ENCODE measurements at regions not wholly inside any gene's neighbourhood (a gene's known extent, or its start where the extent isn't known, plus 50 kb on each side); places are given as distances from the start of the nearest gene placed in this dataset.

- CTCF ChIA-PET = no interaction called here
- POLR2A ChIA-PET (ENCODE audit: low non-redundant PET) = no interaction called here
Observed at GRCh38 chr2:196584903-196585302, 54.6 kb upstream of the CCDC150 start.

GRCh38 chr2:196586511-196586991, 53.0 kb upstream of the CCDC150 start:
- ChIA-PET POLR2A (ENCODE audit: low non-redundant PET) (interaction anchor here (0.6 kb wide), 1 partner anchor 188 kb away, joined by 4 read pairs; no protein-coding TSS in a partner anchor), CTCF (no interaction called here)
- no peak overlapping the region for H3K27ac ChIP-seq
- DNase-seq (ENCODE audit: low spot score) = peak; percentile 42
- no peak for TF ChIP-seq CTCF (conservative IDR thresholded peaks at IDR 0.05; ENCODE audit: low read depth)

More at GRCh38 chr2:196584903-196585302, 54.6 kb upstream of the CCDC150 start:
- DNase-seq (ENCODE audit: low spot score) = no peak
- TF ChIP-seq CTCF (conservative IDR thresholded peaks at IDR 0.05; ENCODE audit: low read depth) = no peak
- no peak overlapping the region for H3K27ac ChIP-seq

GRCh38 chr2:196587056-196587455, 52.5 kb upstream of the CCDC150 start:
- H3K27ac ChIP-seq = no peak overlapping the region
- no peak for DNase-seq (ENCODE audit: low spot score)
- no peak for TF ChIP-seq CTCF (conservative IDR thresholded peaks at IDR 0.05; ENCODE audit: low read depth)
- ChIA-PET POLR2A (ENCODE audit: low non-redundant PET) (interaction anchor here (0.6 kb wide), 1 partner anchor 189 kb away, joined by 4 read pairs; no protein-coding TSS in a partner anchor), CTCF (no interaction called here)

- CTCF ChIA-PET = no interaction called here
- DNase-seq (ENCODE audit: low spot score) = no peak
- POLR2A ChIA-PET (ENCODE audit: low non-redundant PET) = no interaction called here
- no peak overlapping the region for H3K27ac ChIP-seq
- TF ChIP-seq CTCF (conservative IDR thresholded peaks at IDR 0.05; ENCODE audit: low read depth) = no peak
Observed at GRCh38 chr2:196587739-196588138, 51.8 kb upstream of the CCDC150 start.

- no peak for DNase-seq (ENCODE audit: low spot score)
- TF ChIP-seq CTCF (conservative IDR thresholded peaks at IDR 0.05; ENCODE audit: low read depth) = no peak
- POLR2A ChIA-PET (ENCODE audit: low non-redundant PET) = no interaction called here
- CTCF ChIA-PET = no interaction called here
- H3K27ac ChIP-seq = no peak overlapping the region
Observed at GRCh38 chr2:196589419-196589818, 50.1 kb upstream of the CCDC150 start.

Data from RWPE1 (cell line).